HG03175 (cell line): ENCODE measurements at regions not wholly inside any gene's neighbourhood (a gene's known extent, or its start where the extent isn't known, plus 50 kb on each side); places are given as distances from the start of the nearest gene placed in this dataset.
"Not testable (repeated sequence)": the region's sequence is repeated elsewhere in the genome, so short reads cannot be mapped to it uniquely, and the experiment has no call there.

Source experiments
- ATAC-seq: cut with Tn5 transposase; IDR thresholded peaks from one replicate; pipeline ENCODE4 v1.9.1; 2021; ENCODE audit warnings: mild to moderate bottlenecking, moderate library complexity; ENCODE audit not compliant: unreplicated experiment

- no peak for ATAC-seq
Measured at GRCh38 chr1:112818990-112819689, 104.0 kb upstream of the PPM1J start.

GRCh38 chr1:112817555-112818373 is 102.6 kb upstream of the PPM1J start:
- no peak for ATAC-seq

- no peak for ATAC-seq
Measured at GRCh38 chr1:112815376-112815775, 100.2 kb upstream of the PPM1J start.

- ATAC-seq, result not testable (repeated sequence)
Measured at GRCh38 chr1:112814645-112815044, 99.5 kb upstream of the PPM1J start.

GRCh38 chr1:112808861-112809684 is 93.9 kb upstream of the PPM1J start:
- ATAC-seq, result peak; percentile 47

- ATAC-seq, result no peak
Measured at GRCh38 chr1:112807999-112808398, 92.9 kb upstream of the PPM1J start.

- ATAC-seq, result no peak
Measured at GRCh38 chr1:112807117-112807516, 92.0 kb upstream of the PPM1J start.

- ATAC-seq, result no peak
Measured at GRCh38 chr1:112806090-112806642, 91.0 kb upstream of the PPM1J start.

- no peak for ATAC-seq
Measured at GRCh38 chr1:112805155-112805853, 90.2 kb upstream of the PPM1J start.

GRCh38 chr1:112803906-112804762 is 89.0 kb upstream of the PPM1J start:
- peak; percentile 68 for ATAC-seq

GRCh38 chr1:112800289-112800688 is 85.2 kb upstream of the PPM1J start:
- ATAC-seq, result no peak

- ATAC-seq, result no peak
Measured at GRCh38 chr1:112798292-112798691, 83.2 kb upstream of the PPM1J start.

- no peak for ATAC-seq
Measured at GRCh38 chr1:112797224-112797623, 82.1 kb upstream of the PPM1J start.

GRCh38 chr1:112794654-112795239 is 79.6 kb upstream of the PPM1J start:
- peak; percentile 79 for ATAC-seq

- ATAC-seq, result no peak
Measured at GRCh38 chr1:112793631-112794565, 78.8 kb upstream of the PPM1J start.

GRCh38 chr1:112791723-112792104 is 76.6 kb upstream of the PPM1J start:
- ATAC-seq, result no peak

GRCh38 chr1:112790920-112791722 is 76.0 kb upstream of the PPM1J start:
- ATAC-seq, result no peak
